ENCODE measurements at regions not wholly inside any gene's neighbourhood (a gene's known extent, or its start where the extent isn't known, plus 50 kb on each side); places are given as distances from the start of the nearest gene placed in this dataset.

- Histone ChIP-seq H3K36me3 (ENCODE audit: control insufficient read depth, insufficient read depth, low read length, severe bottlenecking) (no peaks in the 10 kb centered on the region), H3K9me3 (ENCODE audit: control insufficient read depth, low read length) (peaks cover 5% of the 10 kb centered on the region), H3K9ac (ENCODE audit: low read length) (no peak overlapping the region), H3K4me3 (ENCODE audit: low read length) (no peak overlapping the region), H3K4me1 (ENCODE audit: control insufficient read depth, insufficient read depth, low read length) (peaks cover 5% of the 10 kb centered on the region), H3K27me3 (replicated peaks; ENCODE audit: control insufficient read depth, insufficient read depth, low read length) (no peaks in the 10 kb centered on the region)
- no peak for DNase-seq (ENCODE audit: low read depth)
Measured at GRCh38 chr2:30310371-30310770, 79.0 kb downstream of the LBH start.

- Histone ChIP-seq H3K4me3 (ENCODE audit: low read length) (no peak overlapping the region), H3K27me3 (replicated peaks; ENCODE audit: control insufficient read depth, insufficient read depth, low read length) (no peaks in the 10 kb centered on the region), H3K9me3 (ENCODE audit: control insufficient read depth, low read length) (peaks cover 5% of the 10 kb centered on the region), H3K36me3 (ENCODE audit: control insufficient read depth, insufficient read depth, low read length, severe bottlenecking) (no peaks in the 10 kb centered on the region), H3K9ac (ENCODE audit: low read length) (no peak overlapping the region), H3K4me1 (ENCODE audit: control insufficient read depth, insufficient read depth, low read length) (no peaks in the 10 kb centered on the region)
- no peak for DNase-seq (ENCODE audit: low read depth)
Measured at GRCh38 chr2:30310955-30311354, 79.6 kb downstream of the LBH start.

DNA sequence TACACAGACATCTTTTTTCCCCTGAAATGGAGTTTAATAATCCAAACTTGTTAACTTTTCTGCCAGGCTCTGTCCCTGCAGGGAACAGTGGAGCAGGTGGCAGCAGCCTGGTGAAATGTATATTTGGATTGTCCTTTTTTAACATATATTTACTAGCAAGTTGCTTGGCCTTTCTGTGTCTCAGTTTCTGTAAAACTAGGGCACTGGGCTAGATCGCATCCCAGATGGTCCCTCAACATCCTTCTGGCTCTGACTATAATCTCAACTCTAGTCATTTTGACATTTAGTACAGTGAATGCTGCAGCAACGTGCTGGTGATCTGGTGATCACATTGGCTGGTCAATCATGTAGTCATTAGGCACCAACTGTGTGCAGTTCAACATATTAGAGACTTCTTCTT lies 80.4 kb downstream of the LBH start:
- no peaks in the 10 kb centered on the region for H3K4me1 ChIP-seq (ENCODE audit: control insufficient read depth, insufficient read depth, low read length)
- H3K9ac ChIP-seq (ENCODE audit: low read length), result no peak overlapping the region
- peaks cover 5% of the 10 kb centered on the region for H3K9me3 ChIP-seq (ENCODE audit: control insufficient read depth, low read length)
- no peaks in the 10 kb centered on the region for H3K36me3 ChIP-seq (ENCODE audit: control insufficient read depth, insufficient read depth, low read length, severe bottlenecking)
- no peak overlapping the region for H3K4me3 ChIP-seq (ENCODE audit: low read length)
- no peaks in the 10 kb centered on the region for H3K27me3 ChIP-seq (replicated peaks; ENCODE audit: control insufficient read depth, insufficient read depth, low read length)
- no peak for DNase-seq (ENCODE audit: low read depth)

- Histone ChIP-seq H3K9me3 (ENCODE audit: control insufficient read depth, low read length) (peaks cover 5% of the 10 kb centered on the region), H3K4me1 (ENCODE audit: control insufficient read depth, insufficient read depth, low read length) (no peaks in the 10 kb centered on the region), H3K27me3 (replicated peaks; ENCODE audit: control insufficient read depth, insufficient read depth, low read length) (no peaks in the 10 kb centered on the region), H3K36me3 (ENCODE audit: control insufficient read depth, insufficient read depth, low read length, severe bottlenecking) (no peaks in the 10 kb centered on the region), H3K9ac (ENCODE audit: low read length) (no peak overlapping the region), H3K4me3 (ENCODE audit: low read length) (no peak overlapping the region)
- no peak for DNase-seq (ENCODE audit: low read depth)
Measured at GRCh38 chr2:30312916-30313315, 81.6 kb downstream of the LBH start.

DNA sequence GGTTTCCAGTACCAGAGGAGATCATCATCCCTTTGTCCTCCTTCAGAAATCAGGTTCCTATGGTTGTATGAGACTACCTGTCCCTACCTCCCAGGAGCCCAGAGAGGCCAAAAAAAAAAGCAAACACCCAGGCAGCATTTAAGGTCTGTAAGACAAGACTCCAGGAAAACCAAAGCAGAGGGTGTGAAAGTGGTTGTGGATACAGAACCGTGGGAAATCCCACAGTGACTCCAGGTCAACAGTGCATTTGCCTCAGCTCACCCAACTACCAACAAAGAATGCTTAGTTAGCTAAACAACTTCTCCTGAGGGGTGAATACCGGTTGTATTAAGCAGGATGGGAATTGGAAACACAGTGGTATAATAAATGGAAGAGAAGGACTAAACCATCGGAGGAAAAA lies 83.6 kb downstream of the LBH start:
- H3K9me3 ChIP-seq (ENCODE audit: control insufficient read depth, low read length), result peaks cover 5% of the 10 kb centered on the region
- peaks cover 5% of the 10 kb centered on the region for H3K27me3 ChIP-seq (replicated peaks; ENCODE audit: control insufficient read depth, insufficient read depth, low read length)
- no peaks in the 10 kb centered on the region for H3K36me3 ChIP-seq (ENCODE audit: control insufficient read depth, insufficient read depth, low read length, severe bottlenecking)
- H3K9ac ChIP-seq (ENCODE audit: low read length), result no peak overlapping the region
- DNase-seq (ENCODE audit: low read depth), result no peak
- H3K4me1 ChIP-seq (ENCODE audit: control insufficient read depth, insufficient read depth, low read length), result no peaks in the 10 kb centered on the region
- no peak overlapping the region for H3K4me3 ChIP-seq (ENCODE audit: low read length)

- H3K9ac ChIP-seq (ENCODE audit: low read length), result no peak overlapping the region
- no peaks in the 10 kb centered on the region for H3K4me1 ChIP-seq (ENCODE audit: control insufficient read depth, insufficient read depth, low read length)
- no peaks in the 10 kb centered on the region for H3K36me3 ChIP-seq (ENCODE audit: control insufficient read depth, insufficient read depth, low read length, severe bottlenecking)
- peaks cover 5% of the 10 kb centered on the region for H3K27me3 ChIP-seq (replicated peaks; ENCODE audit: control insufficient read depth, insufficient read depth, low read length)
- H3K9me3 ChIP-seq (ENCODE audit: control insufficient read depth, low read length), result peaks cover 5% of the 10 kb centered on the region
- H3K4me3 ChIP-seq (ENCODE audit: low read length), result no peak overlapping the region
- DNase-seq (ENCODE audit: low read depth), result no peak
Measured at GRCh38 chr2:30315391-30316063, 84.2 kb downstream of the LBH start.

- peaks cover 5% of the 10 kb centered on the region for H3K27me3 ChIP-seq (replicated peaks; ENCODE audit: control insufficient read depth, insufficient read depth, low read length)
- no peak overlapping the region for H3K4me3 ChIP-seq (ENCODE audit: low read length)
- no peak for DNase-seq (ENCODE audit: low read depth)
- no peak overlapping the region for H3K9ac ChIP-seq (ENCODE audit: low read length)
- peaks cover 5% of the 10 kb centered on the region for H3K9me3 ChIP-seq (ENCODE audit: control insufficient read depth, low read length)
- H3K4me1 ChIP-seq (ENCODE audit: control insufficient read depth, insufficient read depth, low read length), result no peaks in the 10 kb centered on the region
- H3K36me3 ChIP-seq (ENCODE audit: control insufficient read depth, insufficient read depth, low read length, severe bottlenecking), result no peaks in the 10 kb centered on the region
Measured at GRCh38 chr2:30316408-30316807, 85.1 kb downstream of the LBH start.

DNA sequence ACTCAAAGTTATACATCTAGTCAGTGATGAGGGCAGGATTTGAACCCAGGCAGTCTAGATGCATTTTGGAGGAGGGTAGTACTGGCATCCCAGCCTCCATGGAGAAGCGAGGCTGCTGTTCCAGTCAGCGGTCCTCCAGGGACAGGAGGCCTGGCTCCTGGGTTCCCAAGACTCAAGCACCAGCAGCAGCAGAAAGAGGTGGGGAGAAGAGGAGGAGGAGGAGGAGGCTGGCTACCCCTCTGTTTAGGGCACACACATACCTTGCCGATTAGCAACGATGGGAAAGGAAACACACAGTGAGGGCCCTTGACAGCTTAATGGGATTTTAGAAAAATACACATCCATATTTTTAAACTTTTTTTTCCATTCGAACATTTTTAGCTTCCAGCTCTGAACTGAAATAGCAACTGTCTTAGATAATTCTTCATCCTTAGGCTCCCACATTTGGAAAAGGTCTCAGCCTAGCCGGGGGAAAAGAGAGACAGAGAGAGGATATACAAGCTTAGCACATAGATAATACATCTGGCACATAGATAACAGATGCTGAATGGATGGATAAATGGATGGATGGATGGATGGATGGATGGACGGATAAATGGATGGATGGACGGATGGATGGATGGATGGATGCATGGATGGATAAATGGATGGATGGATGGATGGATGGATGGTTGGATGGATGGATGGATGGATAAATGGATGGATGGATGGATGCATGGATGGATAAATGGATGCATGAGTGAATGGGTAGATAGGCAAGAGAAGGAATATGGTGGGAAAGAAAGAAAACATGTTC lies 87.9 kb downstream of the LBH start:
- Histone ChIP-seq H3K9me3 (ENCODE audit: control insufficient read depth, low read length) (peaks cover 5% of the 10 kb centered on the region), H3K36me3 (ENCODE audit: control insufficient read depth, insufficient read depth, low read length, severe bottlenecking) (no peaks in the 10 kb centered on the region), H3K4me1 (ENCODE audit: control insufficient read depth, insufficient read depth, low read length) (no peaks in the 10 kb centered on the region), H3K4me3 (ENCODE audit: low read length) (no peak overlapping the region), H3K27me3 (replicated peaks; ENCODE audit: control insufficient read depth, insufficient read depth, low read length) (peaks cover 11% of the 10 kb centered on the region), H3K9ac (ENCODE audit: low read length) (no peak overlapping the region)
- DNase-seq (ENCODE audit: low read depth), result no peak

DNA sequence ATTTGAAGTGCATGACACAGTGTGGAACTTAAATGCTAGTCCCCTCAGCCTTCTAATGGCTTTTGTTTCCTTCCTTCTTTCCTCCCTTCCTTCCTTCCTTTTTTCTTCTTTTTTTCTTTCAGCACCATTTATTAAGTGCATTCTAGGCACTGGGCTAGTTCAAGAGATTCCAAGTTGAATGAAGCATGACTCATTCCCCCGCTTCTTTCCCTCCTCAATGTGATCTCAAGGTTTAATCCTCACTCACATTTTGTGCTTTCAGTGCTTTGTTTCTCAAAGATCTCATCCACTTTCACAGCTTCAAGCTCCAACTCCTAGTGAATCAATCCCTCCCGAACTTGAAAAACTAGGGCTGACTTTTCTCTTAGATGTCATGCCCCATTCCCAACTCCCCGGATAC lies 90.1 kb downstream of the LBH start:
- H3K36me3 ChIP-seq (ENCODE audit: control insufficient read depth, insufficient read depth, low read length, severe bottlenecking), result no peaks in the 10 kb centered on the region
- DNase-seq (ENCODE audit: low read depth), result peak; percentile 27
- H3K9ac ChIP-seq (ENCODE audit: low read length), result no peak overlapping the region
- H3K27me3 ChIP-seq (replicated peaks; ENCODE audit: control insufficient read depth, insufficient read depth, low read length), result peaks cover 18% of the 10 kb centered on the region
- H3K9me3 ChIP-seq (ENCODE audit: control insufficient read depth, low read length), result no peaks in the 10 kb centered on the region
- no peaks in the 10 kb centered on the region for H3K4me1 ChIP-seq (ENCODE audit: control insufficient read depth, insufficient read depth, low read length)
- H3K4me3 ChIP-seq (ENCODE audit: low read length), result no peak overlapping the region

- Histone ChIP-seq H3K4me3 (ENCODE audit: low read length) (no peak overlapping the region), H3K27me3 (replicated peaks; ENCODE audit: control insufficient read depth, insufficient read depth, low read length) (peaks cover 18% of the 10 kb centered on the region), H3K36me3 (ENCODE audit: control insufficient read depth, insufficient read depth, low read length, severe bottlenecking) (no peaks in the 10 kb centered on the region), H3K4me1 (ENCODE audit: control insufficient read depth, insufficient read depth, low read length) (no peaks in the 10 kb centered on the region), H3K9ac (ENCODE audit: low read length) (no peak overlapping the region), H3K9me3 (ENCODE audit: control insufficient read depth, low read length) (no peaks in the 10 kb centered on the region)
- DNase-seq (ENCODE audit: low read depth), result no peak
Measured at GRCh38 chr2:30323499-30323898, 92.2 kb downstream of the LBH start.

GRCh38 chr2:30324245-30324908 lies 93.0 kb downstream of the LBH start:
- Histone ChIP-seq H3K4me3 (ENCODE audit: low read length) (no peak overlapping the region), H3K9me3 (ENCODE audit: control insufficient read depth, low read length) (no peaks in the 10 kb centered on the region), H3K9ac (ENCODE audit: low read length) (no peak overlapping the region), H3K36me3 (ENCODE audit: control insufficient read depth, insufficient read depth, low read length, severe bottlenecking) (no peaks in the 10 kb centered on the region), H3K4me1 (ENCODE audit: control insufficient read depth, insufficient read depth, low read length) (no peaks in the 10 kb centered on the region), H3K27me3 (replicated peaks; ENCODE audit: control insufficient read depth, insufficient read depth, low read length) (peaks cover 14% of the 10 kb centered on the region)
- DNase-seq (ENCODE audit: low read depth), result no peak
